ENCODE measurements at regions not wholly inside any gene's neighbourhood (a gene's known extent, or its start where the extent isn't known, plus 50 kb on each side); places are given as distances from the start of the nearest gene placed in this dataset.

DNA sequence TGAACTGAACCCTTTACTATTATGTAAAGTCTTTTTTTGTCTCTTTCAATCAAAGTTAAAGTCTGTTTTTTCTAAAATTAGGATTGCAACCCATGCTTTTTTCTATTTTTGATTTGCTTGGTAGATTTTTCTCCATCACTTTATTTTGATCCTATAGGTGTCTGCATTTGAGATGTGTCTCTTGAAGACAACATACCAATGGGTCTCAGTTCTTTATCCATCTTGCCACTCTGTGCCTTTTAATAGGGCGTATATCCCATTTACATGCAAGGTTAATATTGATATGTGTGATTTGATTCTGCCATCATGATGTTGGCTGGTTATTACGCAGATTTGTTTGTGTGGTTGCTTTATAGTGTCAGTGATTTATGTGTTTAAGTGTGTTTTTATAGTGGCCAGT is 436.0 kb upstream of the SEMA6A start:
- TF ChIP-seq CTCF (IDR thresholded peaks at IDR 0.05): no peak
- no peak for TF ChIP-seq EP300 (IDR thresholded peaks at IDR 0.05)
- TF ChIP-seq POLR2A (IDR thresholded peaks at IDR 0.05): no peak
